ENCODE measurements at regions not wholly inside any gene's neighbourhood (a gene's known extent, or its start where the extent isn't known, plus 50 kb on each side); places are given as distances from the start of the nearest gene placed in this dataset.
A peak's percentile ranks its signal among the peaks of the same experiment; 100 is the strongest.

GRCh38 chr12:60173224-60174170 lies 577.7 kb downstream of the SLC16A7 start:
- Histone ChIP-seq H3K27me3 (ENCODE audit: insufficient read depth, low read length) (no peaks in the 10 kb centered on the region), H4K20me1 (ENCODE audit: insufficient read depth) (no peaks in the 10 kb centered on the region), H2AFZ (ENCODE audit: low read depth, low read length, poor library complexity, severe bottlenecking) (no peak overlapping the region), H3K9me3 (ENCODE audit: control insufficient read depth in 1 of 2, insufficient read depth in 1 of 2, low read depth in 1 of 2, low read length in 2 of 2) (no peaks in the 10 kb centered on the region), H3K4me1 (ENCODE audit: control insufficient read depth in 1 of 2, insufficient read depth in 2 of 2, low read length in 2 of 2) (no peaks in the 10 kb centered on the region), H3K79me2 (ENCODE audit: insufficient read depth, low read length) (no peaks in the 10 kb centered on the region), H3K27ac (ENCODE audit: low read depth, low read length) (no peak overlapping the region), H3K9me2 (ENCODE audit: insufficient read depth) (no peaks in the 10 kb centered on the region), H3K36me3 (ENCODE audit: control insufficient read depth in 1 of 2, insufficient read depth in 2 of 2, low read length in 2 of 2) (no peaks in the 10 kb centered on the region), H3K4me2 (ENCODE audit: low read length) (no peak overlapping the region), H3K9ac (ENCODE audit: low read length) (no peak overlapping the region), H3K4me3 (replicated peaks in 1 of 2; ENCODE audit: low read depth in 1 of 2, low read length in 2 of 2) (no peak overlapping the region)
- RAD21 ChIA-PET (ENCODE audit: low non-redundant PET in 1 of 2, low total read pairs in 2 of 2, uncharacterized antibody in 2 of 2, unreplicated experiment in 2 of 2): no interaction called here
- intact Hi-C loops (cut with micrococcal nuclease): no loop called here
- BruUV-seq (replicated peaks): no TSS peak
- ATAC-seq: no peak
- no peak for DNase-seq (ENCODE audit: low read depth, low spot score)
- TF ChIP-seq JUND (IDR thresholded peaks at IDR 0.05) (no peak), CEBPB (IDR thresholded peaks at IDR 0.05; ENCODE audit: low read depth) (peak; percentile 31; the same call in 1 of the 2 replicates)
- CTCF ChIA-PET: no interaction called here
- POLR2A ChIA-PET: no interaction called here

GRCh38 chr12:60174476-60174875 lies 578.6 kb downstream of the SLC16A7 start:
- no peak for ATAC-seq
- ChIA-PET CTCF (no interaction called here), POLR2A (no interaction called here), RAD21 (ENCODE audit: low non-redundant PET in 1 of 2, low total read pairs in 2 of 2, uncharacterized antibody in 2 of 2, unreplicated experiment in 2 of 2) (no interaction called here)
- Histone ChIP-seq H3K4me1 (ENCODE audit: control insufficient read depth in 1 of 2, insufficient read depth in 2 of 2, low read length in 2 of 2) (no peaks in the 10 kb centered on the region), H3K9me2 (ENCODE audit: insufficient read depth) (no peaks in the 10 kb centered on the region), H4K20me1 (ENCODE audit: insufficient read depth) (no peaks in the 10 kb centered on the region), H3K4me3 (replicated peaks in 1 of 2; ENCODE audit: low read depth in 1 of 2, low read length in 2 of 2) (no peak overlapping the region), H3K4me2 (ENCODE audit: low read length) (no peak overlapping the region), H3K79me2 (ENCODE audit: insufficient read depth, low read length) (no peaks in the 10 kb centered on the region), H2AFZ (ENCODE audit: low read depth, low read length, poor library complexity, severe bottlenecking) (no peak overlapping the region), H3K9ac (ENCODE audit: low read length) (no peak overlapping the region), H3K27ac (ENCODE audit: low read depth, low read length) (no peak overlapping the region), H3K9me3 (ENCODE audit: control insufficient read depth in 1 of 2, insufficient read depth in 1 of 2, low read depth in 1 of 2, low read length in 2 of 2) (no peaks in the 10 kb centered on the region), H3K27me3 (ENCODE audit: insufficient read depth, low read length) (no peaks in the 10 kb centered on the region), H3K36me3 (ENCODE audit: control insufficient read depth in 1 of 2, insufficient read depth in 2 of 2, low read length in 2 of 2) (no peaks in the 10 kb centered on the region)
- TF ChIP-seq EZH2phosphoT487 (IDR thresholded peaks at IDR 0.05; ENCODE audit: borderline replicate concordance): no peak
- TF ChIP-seq SP1 (IDR thresholded peaks at IDR 0.05; ENCODE audit: low read depth): no peak
- no peak for TF ChIP-seq CEBPB (IDR thresholded peaks at IDR 0.05; ENCODE audit: low read depth)
- TF ChIP-seq CBX3 (IDR thresholded peaks at IDR 0.05; ENCODE audit: low read depth): no peak
- TF ChIP-seq REST (IDR thresholded peaks at IDR 0.05; ENCODE audit: low read depth): no peak
- TF ChIP-seq ZNF274 (IDR thresholded peaks at IDR 0.05; ENCODE audit: low read depth, low read length): no peak
- TF ChIP-seq JUND (IDR thresholded peaks at IDR 0.05): no peak
- no peak for TF ChIP-seq ELF1 (IDR thresholded peaks at IDR 0.05; ENCODE audit: borderline replicate concordance, low read depth)
- TF ChIP-seq EZH2 (IDR thresholded peaks at IDR 0.05): no peak
- no peak for TF ChIP-seq TCF7L2 (IDR thresholded peaks at IDR 0.05; ENCODE audit: borderline replicate concordance, extremely low read depth, insufficient read depth, insufficient read length)
- no peak for TF ChIP-seq POLR2A (IDR thresholded peaks at IDR 0.05; ENCODE audit: borderline replicate concordance, extremely low read depth, insufficient read depth, insufficient read length)
- no peak for TF ChIP-seq RAD21 (IDR thresholded peaks at IDR 0.05; ENCODE audit: low read depth)
- TF ChIP-seq EGR1 (IDR thresholded peaks at IDR 0.05; ENCODE audit: low read depth): no peak
- TF ChIP-seq MAX (IDR thresholded peaks at IDR 0.05): no peak
- no peak for TF ChIP-seq YY1 (IDR thresholded peaks at IDR 0.05; ENCODE audit: extremely low read depth, insufficient replicate concordance, low read depth, low read length)
- intact Hi-C loops (cut with micrococcal nuclease): no loop called here
- BruUV-seq (replicated peaks): no TSS peak
- no peak for DNase-seq (ENCODE audit: low read depth, low spot score)
